Smooth muscle cell (in vitro differentiated cells): ENCODE measurements at regions not wholly inside any gene's neighbourhood (a gene's known extent, or its start where the extent isn't known, plus 50 kb on each side); places are given as distances from the start of the nearest gene placed in this dataset.

Source experiments
- DNase-seq: peaks from one replicate; lab custom pipeline; 2025; ENCODE audit not compliant: unreplicated experiment; lab: John Stamatoyannopoulos, UW
- H2AFZ ChIP-seq: fragments of 200-600 bp; sonication (generic); 2 replicates; pipeline ENCODE4 v1.6.0; 2016; ENCODE audit warnings: antibody characterized with exemption, low read depth, mild to moderate bottlenecking
- H3F3A ChIP-seq: fragments of 200-600 bp; sonication (generic); 2 replicates; pipeline ENCODE4 v1.6.0; 2017; ENCODE audit warnings: antibody characterized with exemption, low read depth
- H3K27ac ChIP-seq: fragments of 200-600 bp; sonication (generic); 2 replicates; pipeline ENCODE4 v1.5.1; 2016; ENCODE audit warnings: low read depth, mild to moderate bottlenecking
- H3K27me3 ChIP-seq: fragments of 200-600 bp; sonication (generic); 2 replicates; pipeline ENCODE4 v1.6.1; 2016; ENCODE audit warnings: low read depth, mild to moderate bottlenecking
- H3K36me3 ChIP-seq: fragments of 200-600 bp; sonication (generic); 2 replicates; pipeline ENCODE4 v1.5.1; 2016; ENCODE audit warnings: low read depth
- H3K4me1 ChIP-seq: fragments of 200-600 bp; sonication (generic); 2 replicates; pipeline ENCODE4 v1.5.1; 2016; ENCODE audit warnings: low read depth
- H3K4me2 ChIP-seq: fragments of 200-600 bp; sonication (generic); 2 replicates; pipeline ENCODE4 v1.6.0; 2016; ENCODE audit warnings: mild to moderate bottlenecking
- H3K4me3 ChIP-seq: fragments of 200-600 bp; sonication (generic); 2 replicates; pipeline ENCODE4 v1.5.1; 2016; ENCODE audit warnings: mild to moderate bottlenecking
- H3K79me2 ChIP-seq: fragments of 200-600 bp; sonication (generic); 2 replicates; pipeline ENCODE4 v1.6.0; 2016; ENCODE audit warnings: low read depth, mild to moderate bottlenecking
- H3K9ac ChIP-seq: fragments of 200-600 bp; sonication (generic); 2 replicates; pipeline ENCODE4 v1.6.0; 2016; ENCODE audit warnings: low read depth
- H3K9me3 ChIP-seq: fragments of 200-600 bp; sonication (generic); replicated peaks from 2 replicates; pipeline ENCODE4 v1.5.1; 2016; ENCODE audit warnings: low read depth
- H4K20me1 ChIP-seq: fragments of 200-600 bp; sonication (generic); 2 replicates; pipeline ENCODE4 v1.6.0; 2016; ENCODE audit warnings: low read depth
- CTCF ChIP-seq: fragments of 200-600 bp; sonication (generic); IDR thresholded peaks from 2 replicates; pipeline ENCODE4 v1.5.1; 2017; ENCODE audit warnings: borderline replicate concordance, mild to moderate bottlenecking, antibody characterized with exemption; ENCODE audit not compliant: insufficient read depth, poor library complexity, severe bottlenecking
- WGBS: methylation state at CpG from one replicate; pipeline ENCODE4 v1.1.7; 2016; ENCODE audit warnings: low lambda C conversion rate; 5-methylcytosine and 5-hydroxymethylcytosine counted together

DNA sequence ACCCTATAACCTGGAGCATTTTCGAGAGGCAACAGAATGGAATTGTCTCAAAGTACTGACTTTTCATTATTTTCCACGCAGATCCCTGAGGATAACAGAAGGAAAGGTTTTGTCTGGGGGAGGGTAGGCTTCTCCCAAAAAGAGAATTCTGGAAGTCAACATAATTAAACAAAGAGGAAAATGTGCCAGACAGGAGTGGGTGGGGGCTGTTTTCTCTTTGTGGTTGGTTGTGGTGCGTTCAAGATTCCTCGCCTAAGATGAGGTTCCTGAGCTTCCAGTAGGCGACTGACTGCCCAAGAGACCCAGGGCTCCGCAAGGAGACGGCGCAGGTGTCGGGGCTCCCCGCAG, 70.4 kb downstream of the SOX4 start:
- no peak overlapping the region for H3K9ac ChIP-seq
- no peaks in the 10 kb centered on the region for H3F3A ChIP-seq
- no peak for DNase-seq
- no peak overlapping the region for H3K27ac ChIP-seq
- no peaks in the 10 kb centered on the region for H3K36me3 ChIP-seq
- H3K4me1 ChIP-seq, result peaks cover 10% of the 10 kb centered on the region
- no peaks in the 10 kb centered on the region for H3K9me3 ChIP-seq
- H3K27me3 ChIP-seq, result peaks cover 65% of the 10 kb centered on the region
- peaks cover 4% of the 10 kb centered on the region for H3K79me2 ChIP-seq
- peak overlapping the region; percentile 70 for H3K4me3 ChIP-seq
- H3K4me2 ChIP-seq, result peak overlapping the region; percentile 96
- 13% methylated on average over 10 of the region's 10 CpGs for WGBS
- H4K20me1 ChIP-seq, result no peaks in the 10 kb centered on the region
- peak overlapping the region; percentile 98 for H2AFZ ChIP-seq
- TF ChIP-seq CTCF, result no peak

DNA sequence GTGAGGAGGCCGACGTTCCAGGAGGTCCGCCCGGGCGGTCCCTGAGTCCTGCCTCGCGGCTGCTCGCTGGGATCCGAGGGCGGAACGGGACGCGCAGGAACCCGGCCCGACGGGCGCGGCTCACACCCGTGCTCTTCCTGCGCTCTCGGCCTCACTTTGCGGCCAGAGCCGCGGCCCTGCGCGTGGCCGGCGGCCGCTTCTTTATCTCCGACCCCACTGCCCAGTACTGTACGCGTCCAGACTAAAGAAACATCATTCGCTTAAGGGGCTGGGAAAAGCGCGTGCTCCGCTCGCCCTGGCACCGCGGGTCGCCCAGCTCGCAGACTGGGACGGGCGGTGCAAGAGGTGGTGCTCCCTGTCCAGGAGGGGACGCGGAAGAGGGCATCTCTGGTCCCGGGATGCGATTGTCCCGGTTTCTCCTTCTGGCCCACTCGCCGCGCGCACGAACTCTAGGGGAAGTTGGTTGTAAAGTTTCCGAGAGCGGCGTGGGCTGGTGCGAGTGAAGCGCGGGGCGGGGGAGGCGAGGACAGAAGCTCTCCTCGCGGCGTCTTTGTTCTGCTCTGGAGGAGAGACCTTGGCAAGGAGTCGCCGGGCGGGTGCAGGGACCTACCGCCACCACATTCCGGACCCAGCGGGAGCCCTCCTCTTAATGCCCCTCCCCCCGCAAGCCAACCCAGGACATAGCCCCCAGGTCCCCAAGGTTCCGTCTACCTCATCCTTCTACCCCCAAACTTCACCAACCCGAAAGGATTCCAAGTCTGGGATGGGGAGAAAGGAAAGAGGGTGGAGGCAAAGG, 71.0 kb downstream of the SOX4 start:
- Histone ChIP-seq H3K4me2 (peak overlapping the region; percentile 96), H3K27ac (no peak overlapping the region), H3K36me3 (no peaks in the 10 kb centered on the region), H3K9me3 (no peaks in the 10 kb centered on the region), H4K20me1 (no peaks in the 10 kb centered on the region), H3K27me3 (peaks cover 65% of the 10 kb centered on the region), H3K79me2 (peaks cover 6% of the 10 kb centered on the region), H3K4me3 (peak overlapping the region; percentile 70), H3K9ac (peak overlapping the region; percentile 56), H3F3A (no peaks in the 10 kb centered on the region), H3K4me1 (peaks cover 13% of the 10 kb centered on the region), H2AFZ (peak overlapping the region; percentile 98)
- WGBS, result 1% methylated on average over 60 of the region's 73 CpGs
- TF ChIP-seq CTCF, result no peak
- no peak for DNase-seq

GRCh38 chr6:21665110-21665391, 71.5 kb downstream of the SOX4 start:
- peak overlapping the region; percentile 96 for H3K4me2 ChIP-seq
- no peaks in the 10 kb centered on the region for H3K36me3 ChIP-seq
- peak overlapping the region; percentile 56 for H3K9ac ChIP-seq
- H3K27me3 ChIP-seq, result peaks cover 65% of the 10 kb centered on the region
- H2AFZ ChIP-seq, result peak overlapping the region; percentile 98
- WGBS, result 2% methylated on average over 9 of the region's 9 CpGs
- no peak for DNase-seq
- H3F3A ChIP-seq, result no peaks in the 10 kb centered on the region
- no peaks in the 10 kb centered on the region for H3K9me3 ChIP-seq
- peaks cover 2% of the 10 kb centered on the region for H4K20me1 ChIP-seq
- H3K27ac ChIP-seq, result no peak overlapping the region
- peak overlapping the region; percentile 70 for H3K4me3 ChIP-seq
- TF ChIP-seq CTCF, result no peak
- peaks cover 13% of the 10 kb centered on the region for H3K4me1 ChIP-seq
- peaks cover 7% of the 10 kb centered on the region for H3K79me2 ChIP-seq
